ENCODE measurements at regions not wholly inside any gene's neighbourhood (a gene's known extent, or its start where the extent isn't known, plus 50 kb on each side); places are given as distances from the start of the nearest gene placed in this dataset.
"Not testable (repeated sequence)": the region's sequence is repeated elsewhere in the genome, so short reads cannot be mapped to it uniquely, and the experiment has no call there.

DNA sequence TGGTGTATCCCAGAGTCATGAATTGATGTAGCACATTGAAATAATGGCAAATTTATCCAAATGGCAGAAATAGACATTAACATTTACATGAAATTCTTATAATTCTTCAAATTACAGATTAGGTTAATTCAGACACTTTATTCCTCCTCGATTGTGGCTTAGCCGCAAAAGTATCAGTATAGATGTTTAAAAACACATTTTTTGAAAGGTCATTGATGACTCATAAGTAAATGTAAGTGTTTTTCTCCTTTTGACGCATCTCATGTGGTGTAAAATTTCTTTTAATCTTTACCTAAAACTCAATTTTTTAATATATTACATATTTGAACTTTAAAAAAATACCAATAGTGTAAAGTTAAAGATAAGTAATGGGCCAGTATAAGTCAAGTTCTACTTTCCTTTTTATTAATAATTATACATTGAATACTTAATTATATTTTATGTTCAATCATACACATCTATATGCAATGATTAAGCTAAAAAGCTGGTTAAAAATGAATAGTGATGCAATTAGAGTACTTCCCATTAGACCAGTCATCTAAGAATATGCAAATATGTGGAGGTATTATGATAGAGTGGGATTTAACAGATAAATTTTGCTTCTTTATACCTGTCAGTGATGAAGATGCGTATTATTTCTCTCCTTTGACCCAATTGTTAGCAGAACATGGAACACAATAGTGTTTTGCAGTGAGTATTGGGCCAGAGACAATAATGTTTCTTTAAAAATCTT lies 678.1 kb upstream of the DPPA4 start:
- Histone ChIP-seq H3K27me3 (ENCODE audit: insufficient read depth, low read length) (no peaks in the 10 kb centered on the region), H3K4me1 (ENCODE audit: insufficient read depth, low read length) (no peaks in the 10 kb centered on the region), H3K4me3 (ENCODE audit: low read length) (no peak overlapping the region), H3K9me3 (ENCODE audit: low read depth, low read length) (no peaks in the 10 kb centered on the region)

DNA sequence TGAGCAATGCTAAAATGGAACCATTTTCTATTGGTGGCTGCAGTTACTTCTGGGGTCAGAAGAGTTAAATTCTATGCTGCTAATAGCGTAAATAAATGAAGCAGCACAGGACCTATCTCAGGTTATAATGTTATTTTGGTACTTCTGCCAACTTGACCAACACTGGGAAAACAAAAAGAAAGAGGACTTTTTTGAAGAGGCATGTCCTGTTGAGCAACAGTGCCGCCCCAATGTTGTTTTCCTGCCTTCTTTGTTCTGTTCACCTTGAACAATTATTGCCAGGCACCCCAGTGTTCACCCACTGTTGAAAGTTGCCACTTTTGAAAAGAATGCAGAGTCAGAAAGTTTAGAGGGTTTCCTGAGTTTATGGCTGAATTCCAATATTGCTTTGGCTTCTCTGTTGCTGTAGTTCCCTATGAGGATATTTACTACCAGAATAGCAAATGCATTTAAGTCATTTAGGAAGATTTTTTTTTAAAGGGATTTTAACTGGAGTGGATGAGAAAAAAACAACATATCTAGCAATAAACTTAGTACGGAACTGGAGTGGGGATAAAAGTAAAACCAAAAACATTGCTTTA lies 679.0 kb upstream of the DPPA4 start:
- H3K4me3 ChIP-seq (ENCODE audit: low read length), result no peak overlapping the region

DNA sequence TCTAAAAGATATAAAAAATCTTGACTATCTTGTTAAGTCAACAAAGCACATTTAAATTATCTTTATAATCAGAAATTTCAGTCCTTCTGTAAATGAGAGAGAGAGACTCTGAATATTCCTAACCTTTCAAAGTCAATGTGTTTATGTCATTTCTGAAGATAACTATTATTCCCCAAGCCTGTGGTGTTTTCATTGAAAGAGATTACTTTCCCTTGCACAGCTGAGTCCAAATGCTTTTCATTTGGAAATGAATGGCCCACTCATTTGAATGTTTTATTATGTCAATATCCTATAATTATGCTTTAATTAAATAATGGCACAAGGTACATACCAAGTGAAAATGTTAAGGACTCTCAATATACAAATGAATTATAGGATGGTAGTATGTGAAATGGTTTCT lies 680.0 kb upstream of the DPPA4 start:
- Histone ChIP-seq H3K9me3 (ENCODE audit: low read depth, low read length) (no peaks in the 10 kb centered on the region), H3K4me1 (ENCODE audit: insufficient read depth, low read length) (no peaks in the 10 kb centered on the region), H3K4me3 (ENCODE audit: low read length) (no peak overlapping the region), H3K27me3 (ENCODE audit: insufficient read depth, low read length) (no peaks in the 10 kb centered on the region)

More for the DNA sequence above, 679.0 kb upstream of the DPPA4 start:
- Histone ChIP-seq H3K9me3 (ENCODE audit: low read depth, low read length) (no peaks in the 10 kb centered on the region), H3K27me3 (ENCODE audit: insufficient read depth, low read length) (no peaks in the 10 kb centered on the region), H3K4me1 (ENCODE audit: insufficient read depth, low read length) (no peaks in the 10 kb centered on the region)

DNA sequence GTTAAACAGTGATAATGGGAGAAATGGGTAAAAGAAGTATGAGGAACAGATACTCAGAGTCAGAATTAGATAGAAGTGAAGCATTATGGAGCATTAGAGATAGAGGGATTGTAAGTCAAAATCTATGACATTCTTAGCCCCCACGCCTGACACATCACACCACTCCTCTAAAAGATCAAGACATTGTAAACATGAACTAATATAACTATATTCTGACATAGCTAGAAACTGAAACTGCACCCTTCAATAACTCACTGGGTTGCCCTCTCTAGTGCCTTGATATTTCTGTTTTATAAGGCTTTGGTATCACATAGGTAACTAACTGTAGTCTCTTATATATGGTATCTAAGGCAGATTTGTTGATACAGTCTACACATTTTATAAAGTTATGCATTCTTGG lies 684.3 kb upstream of the DPPA4 start:
- H3K27me3 ChIP-seq (ENCODE audit: insufficient read depth, low read length), result no peaks in the 10 kb centered on the region
- no peaks in the 10 kb centered on the region for H3K4me1 ChIP-seq (ENCODE audit: insufficient read depth, low read length)
- no peaks in the 10 kb centered on the region for H3K9me3 ChIP-seq (ENCODE audit: low read depth, low read length)
- H3K4me3 ChIP-seq (ENCODE audit: low read length), result no peak overlapping the region

DNA sequence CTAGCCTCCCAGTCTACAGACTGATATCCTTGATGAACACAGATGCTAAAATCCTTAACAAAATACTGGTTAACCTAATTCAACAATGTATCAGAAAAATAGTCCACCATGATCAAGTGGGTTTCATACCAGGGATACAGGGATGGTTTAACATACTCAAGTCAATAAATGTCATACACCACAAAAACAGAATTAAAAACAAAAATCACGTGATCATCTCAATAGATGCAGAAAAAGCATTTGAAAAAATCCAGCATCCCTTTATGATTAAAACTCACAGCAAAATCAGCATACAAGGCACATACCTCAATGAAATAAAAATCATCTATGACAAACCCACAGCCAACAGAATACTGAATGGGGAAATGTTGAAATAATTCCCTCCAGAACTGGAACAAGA lies 685.7 kb upstream of the DPPA4 start:
- not testable (repeated sequence) for H3K4me1 ChIP-seq (ENCODE audit: insufficient read depth, low read length); H3K9me3 ChIP-seq (ENCODE audit: low read depth, low read length); H3K4me3 ChIP-seq (ENCODE audit: low read length); H3K27me3 ChIP-seq (ENCODE audit: insufficient read depth, low read length)

DNA sequence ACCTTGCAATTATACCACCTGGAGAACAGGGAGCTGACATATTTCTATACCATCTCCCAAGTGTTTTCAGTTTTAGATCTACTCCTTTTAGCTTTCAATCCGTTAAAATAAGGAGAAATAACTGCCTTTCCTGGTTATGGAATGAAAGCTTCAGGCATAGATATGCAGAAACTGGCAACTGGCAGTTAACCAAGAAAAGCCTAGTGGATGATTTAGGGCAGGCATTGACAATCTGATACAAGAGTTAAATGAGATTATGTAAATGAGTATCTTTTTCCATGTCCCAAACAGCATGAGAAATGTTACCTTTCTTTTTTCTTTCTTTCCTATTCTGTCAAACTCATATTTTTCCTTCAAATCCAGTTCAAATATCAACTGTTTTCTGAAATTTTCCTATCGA lies 689.1 kb upstream of the DPPA4 start:
- Histone ChIP-seq H3K27me3 (ENCODE audit: insufficient read depth, low read length) (no peaks in the 10 kb centered on the region), H3K9me3 (ENCODE audit: low read depth, low read length) (no peaks in the 10 kb centered on the region), H3K4me3 (ENCODE audit: low read length) (no peak overlapping the region), H3K4me1 (ENCODE audit: insufficient read depth, low read length) (no peaks in the 10 kb centered on the region)

DNA sequence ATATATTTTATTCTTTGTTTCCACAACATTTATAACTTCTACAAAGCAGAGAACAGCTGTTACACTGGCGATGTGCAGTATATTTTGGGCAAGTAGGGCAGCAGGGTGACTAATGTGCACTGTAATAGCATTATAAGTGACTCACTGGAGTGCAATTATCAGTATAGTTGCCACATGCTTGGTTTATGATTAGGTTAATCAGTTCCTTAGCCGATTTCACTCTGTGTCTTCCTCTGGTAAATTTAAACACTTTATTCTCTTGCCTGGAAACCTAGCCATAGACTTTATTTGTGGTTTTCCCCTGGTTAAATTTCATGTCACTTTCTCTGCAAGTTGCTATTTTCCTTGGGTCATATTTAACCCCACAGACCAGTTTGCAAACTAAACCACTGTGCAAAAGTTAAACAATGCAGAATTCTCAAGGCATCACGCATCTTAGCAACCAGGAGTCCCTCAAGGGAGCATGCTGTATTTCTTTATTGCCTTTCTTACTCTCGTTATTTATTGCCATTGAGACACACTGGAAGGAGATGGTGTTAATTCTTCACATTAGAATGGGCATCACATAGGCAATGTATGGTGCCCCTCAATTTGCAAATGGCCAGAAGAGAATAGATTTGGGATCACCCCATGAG lies 690.2 kb upstream of the DPPA4 start:
- Histone ChIP-seq H3K27me3 (ENCODE audit: insufficient read depth, low read length) (no peaks in the 10 kb centered on the region), H3K4me1 (ENCODE audit: insufficient read depth, low read length) (no peaks in the 10 kb centered on the region), H3K9me3 (ENCODE audit: low read depth, low read length) (no peaks in the 10 kb centered on the region), H3K4me3 (ENCODE audit: low read length) (no peak overlapping the region)

DNA sequence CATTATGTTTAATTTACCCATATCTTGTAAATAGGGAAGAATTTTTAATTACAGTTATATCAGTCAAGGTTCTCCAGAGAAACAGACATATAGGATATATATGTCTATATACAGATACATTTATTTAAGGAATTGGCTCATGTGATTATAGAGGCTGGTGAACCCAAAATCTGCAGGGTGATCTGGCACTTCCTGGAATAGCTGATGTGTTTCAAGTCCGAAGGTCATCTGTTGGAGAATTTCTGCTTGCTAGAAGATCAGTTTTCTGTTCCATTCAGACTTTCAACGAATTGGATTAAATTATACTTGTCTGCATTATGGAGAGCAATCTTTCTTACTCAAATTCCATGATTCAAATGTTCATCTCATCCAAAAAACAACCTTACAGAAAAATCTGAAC lies 694.6 kb upstream of the DPPA4 start:
- no peak overlapping the region for H3K4me3 ChIP-seq (ENCODE audit: low read length)
- no peaks in the 10 kb centered on the region for H3K4me1 ChIP-seq (ENCODE audit: insufficient read depth, low read length)
- no peaks in the 10 kb centered on the region for H3K27me3 ChIP-seq (ENCODE audit: insufficient read depth, low read length)

DNA sequence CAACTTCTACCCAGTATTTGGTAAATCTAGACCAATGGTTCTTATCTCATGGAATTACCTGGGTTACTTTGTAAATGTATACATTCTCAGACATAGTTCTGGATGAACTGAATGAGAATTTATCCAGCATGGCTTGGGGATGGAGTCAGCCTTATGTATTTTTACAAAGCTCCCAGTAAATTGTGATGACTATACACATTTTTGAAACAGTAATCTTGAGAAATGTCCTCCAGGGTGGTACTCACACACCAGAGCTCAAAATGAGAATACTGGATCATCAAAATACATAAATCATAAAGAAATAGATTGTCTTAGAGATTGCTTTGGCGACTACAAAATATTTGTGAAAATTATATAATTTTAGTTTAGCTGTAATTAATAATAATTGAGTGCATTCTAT lies 722.1 kb upstream of the DPPA4 start:
- Histone ChIP-seq H3K4me3 (ENCODE audit: low read length) (no peak overlapping the region), H3K4me1 (ENCODE audit: insufficient read depth, low read length) (no peaks in the 10 kb centered on the region), H3K27me3 (ENCODE audit: insufficient read depth, low read length) (no peaks in the 10 kb centered on the region), H3K9me3 (ENCODE audit: low read depth, low read length) (no peaks in the 10 kb centered on the region)

More for the DNA sequence above, 694.6 kb upstream of the DPPA4 start:
- no peaks in the 10 kb centered on the region for H3K9me3 ChIP-seq (ENCODE audit: low read depth, low read length)

DNA sequence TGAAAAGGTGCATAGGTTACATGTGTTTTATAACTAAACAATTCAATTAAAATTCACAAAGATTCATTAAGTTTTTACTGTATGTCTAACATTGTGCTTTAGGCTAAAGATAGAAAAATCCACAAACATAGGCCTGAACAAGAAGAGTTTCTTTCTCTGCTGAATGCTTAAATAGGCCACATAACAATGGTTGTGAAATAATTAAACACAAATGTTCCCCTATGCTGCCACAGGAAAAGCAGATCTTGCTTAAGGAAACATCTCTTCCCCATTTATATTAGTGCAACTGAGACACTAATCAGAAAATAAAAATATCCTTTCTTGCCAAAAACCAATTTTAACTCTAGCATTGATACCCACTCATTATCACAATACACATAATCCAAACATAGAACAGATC lies 725.4 kb upstream of the DPPA4 start:
- H3K9me3 ChIP-seq (ENCODE audit: low read depth, low read length), result no peaks in the 10 kb centered on the region
- H3K4me3 ChIP-seq (ENCODE audit: low read length), result no peak overlapping the region
- H3K27me3 ChIP-seq (ENCODE audit: insufficient read depth, low read length), result no peaks in the 10 kb centered on the region
- no peaks in the 10 kb centered on the region for H3K4me1 ChIP-seq (ENCODE audit: insufficient read depth, low read length)

DNA sequence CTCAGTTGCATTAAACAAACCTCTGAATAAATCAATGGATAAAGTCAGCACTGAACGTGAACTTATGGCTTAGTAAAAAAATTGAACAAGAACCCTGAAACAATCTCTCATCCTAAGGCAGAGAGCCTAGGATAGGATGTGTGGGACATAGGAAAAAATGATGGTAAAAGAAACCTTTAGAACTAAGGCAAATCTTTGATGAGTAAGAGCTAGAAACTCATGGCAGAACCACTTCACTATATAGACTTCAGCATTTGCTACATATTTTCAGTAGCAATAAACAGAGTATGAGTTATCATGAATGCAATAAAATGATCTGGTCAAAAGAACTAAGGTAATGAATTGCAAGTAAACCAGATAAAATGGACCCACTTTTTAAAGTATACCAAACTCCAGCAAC lies 725.8 kb upstream of the DPPA4 start:
- Histone ChIP-seq H3K4me1 (ENCODE audit: insufficient read depth, low read length) (no peaks in the 10 kb centered on the region), H3K27me3 (ENCODE audit: insufficient read depth, low read length) (no peaks in the 10 kb centered on the region), H3K4me3 (ENCODE audit: low read length) (no peak overlapping the region), H3K9me3 (ENCODE audit: low read depth, low read length) (no peaks in the 10 kb centered on the region)

DNA sequence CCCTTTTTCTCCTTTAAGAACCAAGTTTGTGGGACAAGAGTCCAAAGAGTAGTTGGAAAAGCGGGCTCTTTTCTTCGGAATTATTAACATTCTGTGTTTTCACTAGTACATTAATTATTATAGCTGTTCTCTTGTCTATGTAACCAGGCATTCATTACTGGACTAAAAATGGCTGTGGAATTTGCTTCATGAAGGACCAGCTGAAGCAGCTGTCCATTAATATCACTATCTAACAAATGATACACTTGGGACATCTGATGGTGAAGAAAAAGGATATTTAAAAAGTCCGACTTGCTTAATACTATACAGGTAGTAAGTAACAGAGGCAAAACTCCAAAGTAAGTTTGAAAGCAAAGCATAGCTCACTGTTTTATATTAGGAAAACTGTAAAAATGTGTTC lies 728.9 kb upstream of the DPPA4 start:
- Histone ChIP-seq H3K4me3 (ENCODE audit: low read length) (no peak overlapping the region), H3K27me3 (ENCODE audit: insufficient read depth, low read length) (no peaks in the 10 kb centered on the region), H3K4me1 (ENCODE audit: insufficient read depth, low read length) (no peaks in the 10 kb centered on the region), H3K9me3 (ENCODE audit: low read depth, low read length) (no peaks in the 10 kb centered on the region)

DNA sequence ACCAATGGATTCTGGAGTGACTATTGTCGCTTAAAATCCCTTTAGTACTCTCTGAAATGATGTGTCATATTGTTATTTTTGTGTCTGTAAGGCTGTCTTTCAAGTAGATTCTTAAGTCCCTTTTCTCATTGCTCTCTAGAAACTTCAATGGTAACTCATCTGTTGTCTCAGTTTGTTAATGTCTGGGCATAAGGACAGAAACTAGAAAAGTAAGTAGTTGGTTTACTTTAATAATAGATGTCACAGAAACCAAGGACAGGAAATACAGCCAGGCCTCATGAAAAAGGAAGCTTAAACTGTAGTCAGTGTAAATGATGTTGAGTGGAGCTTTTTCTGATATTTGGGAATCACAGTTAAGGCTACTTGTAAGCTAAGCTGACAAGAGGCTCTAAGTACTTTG lies 730.2 kb upstream of the DPPA4 start:
- Histone ChIP-seq H3K4me1 (ENCODE audit: insufficient read depth, low read length) (no peaks in the 10 kb centered on the region), H3K4me3 (ENCODE audit: low read length) (no peak overlapping the region), H3K9me3 (ENCODE audit: low read depth, low read length) (no peaks in the 10 kb centered on the region), H3K27me3 (ENCODE audit: insufficient read depth, low read length) (no peaks in the 10 kb centered on the region)

DNA sequence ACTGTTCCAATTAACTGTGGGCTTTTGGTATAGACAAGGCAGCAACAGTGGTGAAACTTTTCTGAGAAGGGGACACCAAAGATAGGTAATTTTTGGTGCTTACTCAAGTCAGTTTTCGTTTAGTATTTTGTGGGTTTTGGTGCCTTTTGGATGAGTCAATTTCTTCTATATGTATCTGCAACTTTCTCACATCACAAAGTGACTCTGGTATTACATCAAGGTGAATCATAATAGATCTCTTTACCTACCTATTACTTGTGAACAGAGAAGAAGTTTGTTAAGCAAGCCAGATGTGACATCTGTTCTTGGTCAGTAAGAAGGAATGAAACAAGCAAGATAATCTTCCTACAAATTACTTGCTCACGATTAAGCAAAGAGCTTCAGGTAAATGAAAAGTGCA lies 732.4 kb upstream of the DPPA4 start:
- no peak overlapping the region for H3K4me3 ChIP-seq (ENCODE audit: low read length)
- no peaks in the 10 kb centered on the region for H3K4me1 ChIP-seq (ENCODE audit: insufficient read depth, low read length)
- H3K9me3 ChIP-seq (ENCODE audit: low read depth, low read length), result no peaks in the 10 kb centered on the region
- H3K27me3 ChIP-seq (ENCODE audit: insufficient read depth, low read length), result no peaks in the 10 kb centered on the region

DNA sequence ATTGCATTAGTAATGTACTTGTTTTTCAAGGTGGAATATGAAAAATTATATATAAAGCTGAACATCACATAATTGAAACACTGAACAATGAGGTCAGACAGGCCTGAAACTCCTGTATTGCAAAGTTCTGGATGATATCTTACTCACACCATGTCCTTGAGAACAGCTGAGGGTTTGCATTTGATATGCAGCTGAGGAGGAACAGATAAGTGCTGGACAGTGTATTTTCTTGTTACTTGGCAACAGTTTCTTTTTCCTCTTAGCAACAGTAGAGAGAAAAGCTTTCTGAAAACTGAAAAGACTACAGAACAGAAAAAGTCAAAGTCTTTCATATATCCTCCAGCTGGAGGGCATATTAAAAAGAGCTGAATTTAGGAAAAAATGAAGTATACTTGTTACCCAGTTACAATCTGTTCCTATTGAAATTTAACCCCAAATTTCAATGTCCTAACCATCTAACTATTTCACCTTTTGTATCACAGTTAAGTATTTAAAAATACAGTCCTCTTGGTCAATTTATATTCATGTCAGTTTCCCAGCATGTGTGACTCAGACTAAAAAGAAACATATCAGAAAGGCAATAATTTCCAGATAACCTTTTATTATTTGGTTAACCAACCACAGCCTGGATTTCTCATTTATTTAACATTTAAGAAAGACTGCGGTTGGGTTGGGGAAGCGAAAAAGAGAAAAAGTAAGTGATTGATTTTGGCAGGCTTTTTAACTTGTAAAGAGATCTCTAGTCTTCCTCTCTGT lies 733.0 kb upstream of the DPPA4 start:
- no peaks in the 10 kb centered on the region for H3K4me1 ChIP-seq (ENCODE audit: insufficient read depth, low read length)
- no peak overlapping the region for H3K4me3 ChIP-seq (ENCODE audit: low read length)
- no peaks in the 10 kb centered on the region for H3K9me3 ChIP-seq (ENCODE audit: low read depth, low read length)
- no peaks in the 10 kb centered on the region for H3K27me3 ChIP-seq (ENCODE audit: insufficient read depth, low read length)

All from mononuclear cell (primary cell).